ENCODE measurements at regions not wholly inside any gene's neighbourhood (a gene's known extent, or its start where the extent isn't known, plus 50 kb on each side); places are given as distances from the start of the nearest gene placed in this dataset.

DNA sequence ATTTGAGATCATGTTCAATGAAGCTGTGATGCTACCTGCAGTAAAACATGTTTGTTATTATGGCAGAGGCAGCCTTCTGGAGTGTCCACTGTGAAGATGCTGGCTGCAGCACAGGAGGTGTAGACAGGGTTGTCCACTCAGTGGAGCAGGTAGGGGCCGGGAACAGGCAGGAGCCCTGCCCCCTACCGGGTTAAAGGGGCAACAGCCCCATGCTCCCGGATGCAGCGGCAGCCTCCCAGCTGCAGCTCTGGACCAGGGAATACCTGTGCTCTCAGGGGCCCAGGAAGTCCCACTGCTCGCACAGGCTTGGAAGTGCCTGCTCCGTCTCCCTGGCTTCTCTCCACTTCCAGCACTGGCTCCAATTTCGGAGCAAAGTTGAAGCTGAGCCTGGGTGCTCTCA lies 401.6 kb downstream of the FOXG1 start:
- Histone ChIP-seq H3K36me3 (ENCODE audit: insufficient read depth, low read length) (no peaks in the 10 kb centered on the region), H3K4me3 (ENCODE audit: low read length) (no peak overlapping the region), H3K27ac (ENCODE audit: low read depth in 1 of 2, low read length in 2 of 2) (no peak overlapping the region), H3K27me3 (ENCODE audit: control insufficient read depth in 1 of 2, insufficient read depth in 2 of 2, low read length in 2 of 2) (no peaks in the 10 kb centered on the region), H3K4me1 (ENCODE audit: insufficient read depth, low read length) (no peaks in the 10 kb centered on the region), H3K9me3 (ENCODE audit: control insufficient read depth in 1 of 2, insufficient read depth in 1 of 2, low read length in 2 of 2) (peaks cover 0 to 20% of the 10 kb centered on the region in 2 experiments)
- intact Hi-C loops (cut with DNase I, micrococcal nuclease), result no loop called here
- Mint-ChIP-seq H3K4me1 (ENCODE audit: low read depth) (no peaks in the 10 kb centered on the region), H3K27ac (no peak overlapping the region), H3K9me3 (peaks cover 3% of the 10 kb centered on the region), H3K36me3 (ENCODE audit: low read depth) (no peaks in the 10 kb centered on the region), H3K27me3 (no peaks in the 10 kb centered on the region), H3K4me3 (no peak overlapping the region)
- ChIA-PET CTCF (no interaction called here), POLR2A (no interaction called here)
- TF ChIP-seq, protein P1, sequence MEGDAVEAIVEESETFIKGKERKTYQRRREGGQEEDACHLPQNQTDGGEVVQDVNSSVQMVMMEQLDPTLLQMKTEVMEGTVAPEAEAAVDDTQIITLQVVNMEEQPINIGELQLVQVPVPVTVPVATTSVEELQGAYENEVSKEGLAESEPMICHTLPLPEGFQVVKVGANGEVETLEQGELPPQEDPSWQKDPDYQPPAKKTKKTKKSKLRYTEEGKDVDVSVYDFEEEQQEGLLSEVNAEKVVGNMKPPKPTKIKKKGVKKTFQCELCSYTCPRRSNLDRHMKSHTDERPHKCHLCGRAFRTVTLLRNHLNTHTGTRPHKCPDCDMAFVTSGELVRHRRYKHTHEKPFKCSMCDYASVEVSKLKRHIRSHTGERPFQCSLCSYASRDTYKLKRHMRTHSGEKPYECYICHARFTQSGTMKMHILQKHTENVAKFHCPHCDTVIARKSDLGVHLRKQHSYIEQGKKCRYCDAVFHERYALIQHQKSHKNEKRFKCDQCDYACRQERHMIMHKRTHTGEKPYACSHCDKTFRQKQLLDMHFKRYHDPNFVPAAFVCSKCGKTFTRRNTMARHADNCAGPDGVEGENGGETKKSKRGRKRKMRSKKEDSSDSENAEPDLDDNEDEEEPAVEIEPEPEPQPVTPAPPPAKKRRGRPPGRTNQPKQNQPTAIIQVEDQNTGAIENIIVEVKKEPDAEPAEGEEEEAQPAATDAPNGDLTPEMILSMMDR (IDR thresholded peaks at IDR 0.05), result no peak
- no peak for DNase-seq
- ATAC-seq (ENCODE audit: poor library complexity), result no peak

- Mint-ChIP-seq H3K4me3 (no peak overlapping the region), H3K36me3 (ENCODE audit: low read depth) (no peaks in the 10 kb centered on the region), H3K27ac (no peak overlapping the region), H3K9me3 (peaks cover 9% of the 10 kb centered on the region), H3K4me1 (ENCODE audit: low read depth) (no peaks in the 10 kb centered on the region), H3K27me3 (no peaks in the 10 kb centered on the region)
- CTCF ChIA-PET, result no interaction called here
- intact Hi-C loops (cut with DNase I, micrococcal nuclease), result no loop called here
- H3K27me3 ChIP-seq (ENCODE audit: control insufficient read depth in 1 of 2, insufficient read depth in 2 of 2, low read length in 2 of 2), result no peaks in the 10 kb centered on the region
- peaks cover 0 to 20% of the 10 kb centered on the region in 2 experiments for H3K9me3 ChIP-seq (ENCODE audit: control insufficient read depth in 1 of 2, insufficient read depth in 1 of 2, low read length in 2 of 2)
- no peak overlapping the region for H3K4me3 ChIP-seq (ENCODE audit: low read length)
- H3K4me1 ChIP-seq (ENCODE audit: insufficient read depth, low read length), result no peaks in the 10 kb centered on the region
- H3K36me3 ChIP-seq (ENCODE audit: insufficient read depth, low read length), result no peaks in the 10 kb centered on the region
- DNase-seq (no peak), ATAC-seq (ENCODE audit: poor library complexity) (no peak)
- POLR2A ChIA-PET, result no interaction called here
- H3K27ac ChIP-seq (ENCODE audit: low read depth in 1 of 2, low read length in 2 of 2), result no peak overlapping the region
- TF ChIP-seq, protein P1 (IDR thresholded peaks at IDR 0.05), result no peak
Observed at GRCh38 chr14:29169408-29169807, 402.8 kb downstream of the FOXG1 start.

GRCh38 chr14:29175706-29176105 lies 409.1 kb downstream of the FOXG1 start:
- H3K27me3 ChIP-seq (ENCODE audit: control insufficient read depth in 1 of 2, insufficient read depth in 2 of 2, low read length in 2 of 2), result no peaks in the 10 kb centered on the region
- ChIA-PET POLR2A (no interaction called here), CTCF (no interaction called here)
- no peaks in the 10 kb centered on the region for H3K4me1 ChIP-seq (ENCODE audit: insufficient read depth, low read length)
- no peaks in the 10 kb centered on the region for H3K36me3 Mint-ChIP-seq (ENCODE audit: low read depth)
- peaks cover 0 to 5% of the 10 kb centered on the region in 2 experiments for H3K9me3 ChIP-seq (ENCODE audit: control insufficient read depth in 1 of 2, insufficient read depth in 1 of 2, low read length in 2 of 2)
- TF ChIP-seq, protein P1 (IDR thresholded peaks at IDR 0.05), result no peak
- H3K27ac ChIP-seq (ENCODE audit: low read depth in 1 of 2, low read length in 2 of 2), result no peak overlapping the region
- ATAC-seq (ENCODE audit: poor library complexity) (no peak), DNase-seq (no peak)
- H3K4me3 Mint-ChIP-seq, result no peak overlapping the region
- H3K4me1 Mint-ChIP-seq (ENCODE audit: low read depth), result no peaks in the 10 kb centered on the region
- intact Hi-C loops (cut with DNase I, micrococcal nuclease), result no loop called here
- H3K36me3 ChIP-seq (ENCODE audit: insufficient read depth, low read length), result no peaks in the 10 kb centered on the region
- H3K9me3 Mint-ChIP-seq, result peaks cover 15% of the 10 kb centered on the region
- H3K27me3 Mint-ChIP-seq, result no peaks in the 10 kb centered on the region
- no peak overlapping the region for H3K27ac Mint-ChIP-seq
- H3K4me3 ChIP-seq (ENCODE audit: low read length), result no peak overlapping the region
